Activated T-cell treated with anti-CD3 and anti-CD28 coated beads, Interleukin-2, amount 50 U/mL, for 4 hours (primary cell): ENCODE measurements at regions not wholly inside any gene's neighbourhood (a gene's known extent, or its start where the extent isn't known, plus 50 kb on each side); places are given as distances from the start of the nearest gene placed in this dataset.

Source experiments
- ATAC-seq, 2 donors: fragments of 200-7000 bp; cut with Tn5 transposase; one replicate each; pipeline ENCODE4 v1.10.0; 2021
- DNase-seq: peaks from one replicate; pipeline ENCODE4 v3.0.0-alpha.2; 2020
- H3K27me3 Mint-ChIP-seq: one replicate; pipeline ENCODE4 v1.8.0; 2021; ENCODE audit warnings: low read depth, mixed read lengths
- H3K36me3 Mint-ChIP-seq: one replicate; pipeline ENCODE4 v1.8.0; 2022; ENCODE audit warnings: mixed read lengths; ENCODE audit not compliant: insufficient read depth
- H3K4me1 Mint-ChIP-seq: one replicate; pipeline ENCODE4 v1.8.0; 2021; ENCODE audit warnings: low read depth, mixed read lengths
- H3K4me3 Mint-ChIP-seq: one replicate; pipeline ENCODE4 v1.8.0; 2021; ENCODE audit warnings: mild to moderate bottlenecking, moderate library complexity, mixed read lengths
- H3K9me3 Mint-ChIP-seq: one replicate; pipeline ENCODE4 v1.8.0; 2021; ENCODE audit warnings: mixed read lengths

DNA sequence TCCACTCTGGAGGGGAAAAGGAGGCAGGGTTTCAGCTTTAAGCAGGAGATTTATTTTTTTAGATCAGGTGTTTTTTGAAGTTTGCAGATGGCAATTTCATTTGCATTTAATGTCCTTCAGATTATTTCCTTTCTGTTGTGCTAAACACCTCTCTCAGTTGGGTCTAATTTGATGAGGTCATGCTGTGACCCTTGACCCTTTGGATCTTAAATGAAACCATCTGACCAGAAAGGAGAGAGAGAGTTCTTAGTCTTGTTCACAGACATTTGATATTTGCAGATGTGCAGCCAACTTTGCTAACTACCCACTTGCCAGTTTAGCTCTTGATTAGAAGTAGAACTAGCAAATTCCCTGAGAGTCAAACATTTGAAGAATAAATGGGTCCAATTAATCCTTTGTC, 101.5 kb upstream of the RAB11FIP2 start:
- peaks cover 7% of the 10 kb centered on the region for H3K27me3 Mint-ChIP-seq
- no peaks in the 10 kb centered on the region for H3K4me1 Mint-ChIP-seq
- DNase-seq (no peak), ATAC-seq (no peak)
- H3K9me3 Mint-ChIP-seq, result no peaks in the 10 kb centered on the region
- H3K4me3 Mint-ChIP-seq, result no peak overlapping the region
- H3K36me3 Mint-ChIP-seq, result no peaks in the 10 kb centered on the region

DNA sequence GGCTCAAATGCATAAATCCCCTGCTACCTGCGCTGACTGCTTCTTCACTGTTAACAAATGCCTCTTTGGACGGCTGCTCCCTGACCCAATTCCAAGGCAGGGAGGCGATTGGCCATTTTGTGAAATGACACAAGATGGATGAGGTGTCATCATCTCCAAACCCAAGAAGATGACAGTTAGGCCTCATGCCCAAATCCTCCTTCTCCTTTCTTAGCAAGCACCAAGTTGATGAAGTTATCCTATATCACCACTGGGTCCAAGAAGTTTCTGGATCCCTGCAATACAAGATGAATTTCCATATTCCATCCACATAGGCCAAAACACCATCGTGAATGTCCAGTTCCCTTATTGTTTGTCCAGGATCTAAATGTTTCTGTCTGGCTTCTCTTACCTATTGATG, 98.5 kb upstream of the RAB11FIP2 start:
- peaks cover 9% of the 10 kb centered on the region for H3K27me3 Mint-ChIP-seq
- H3K36me3 Mint-ChIP-seq, result no peaks in the 10 kb centered on the region

DNA sequence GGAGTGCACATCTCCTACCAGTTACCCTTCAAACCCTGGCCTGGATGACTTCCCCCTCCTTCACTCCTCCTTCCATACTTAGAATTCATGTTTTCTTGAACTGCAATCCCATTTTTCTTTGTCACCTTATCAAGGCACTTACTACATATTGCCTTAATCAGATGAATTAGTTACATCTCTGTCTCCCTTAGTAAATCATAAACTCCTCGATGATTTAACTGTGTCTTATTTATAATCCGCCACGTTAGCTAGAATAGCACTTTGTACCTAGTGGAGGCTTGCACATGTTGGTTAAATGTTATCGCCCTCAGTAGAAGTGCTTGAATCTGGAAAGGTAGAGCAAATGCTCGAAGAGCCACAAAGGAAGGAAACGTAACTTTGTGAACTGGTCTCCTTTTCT, 94.7 kb upstream of the RAB11FIP2 start:
- Mint-ChIP-seq H3K4me1 (no peaks in the 10 kb centered on the region), H3K27me3 (peaks cover 12% of the 10 kb centered on the region), H3K4me3 (no peak overlapping the region), H3K36me3 (no peaks in the 10 kb centered on the region), H3K9me3 (no peaks in the 10 kb centered on the region)
- DNase-seq, result no peak
- ATAC-seq, result no peak

More for the DNA sequence above, 98.5 kb upstream of the RAB11FIP2 start:
- Mint-ChIP-seq H3K9me3 (no peaks in the 10 kb centered on the region), H3K4me1 (no peaks in the 10 kb centered on the region), H3K4me3 (no peak overlapping the region)
- no peak for ATAC-seq
- DNase-seq, result no peak

- Mint-ChIP-seq H3K4me3 (no peak overlapping the region), H3K36me3 (no peaks in the 10 kb centered on the region), H3K9me3 (peaks cover 3% of the 10 kb centered on the region), H3K27me3 (peaks cover 9% of the 10 kb centered on the region), H3K4me1 (no peaks in the 10 kb centered on the region)
- ATAC-seq, result no peak
- no peak for DNase-seq
Measured at GRCh38 chr10:118139321-118139720, 92.6 kb upstream of the RAB11FIP2 start.

DNA sequence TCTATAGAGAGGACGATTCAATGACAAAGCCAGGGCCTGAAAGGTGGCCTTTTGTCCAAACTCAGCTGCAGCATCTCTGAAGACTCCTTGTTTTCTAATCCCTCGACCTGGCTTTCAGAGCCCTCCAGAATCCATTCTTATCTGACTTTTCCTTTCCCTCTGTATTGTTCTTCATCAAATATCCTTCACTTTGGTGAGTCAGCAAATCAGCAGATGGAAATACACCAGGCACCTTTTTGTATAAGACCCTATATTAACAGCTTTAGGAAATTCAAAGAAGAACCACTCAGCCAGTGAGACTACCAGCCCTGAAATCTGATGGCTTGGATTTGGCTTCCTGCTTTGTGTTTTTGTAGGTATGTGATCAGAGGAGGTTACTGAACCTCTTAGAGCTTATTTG, 81.9 kb upstream of the RAB11FIP2 start:
- Mint-ChIP-seq H3K27me3 (peaks cover 14% of the 10 kb centered on the region), H3K4me3 (no peak overlapping the region), H3K4me1 (no peaks in the 10 kb centered on the region), H3K36me3 (no peaks in the 10 kb centered on the region), H3K9me3 (peaks cover 6% of the 10 kb centered on the region)
- ATAC-seq, result no peak
- no peak for DNase-seq

- Mint-ChIP-seq H3K4me1 (no peaks in the 10 kb centered on the region), H3K4me3 (no peak overlapping the region), H3K9me3 (no peaks in the 10 kb centered on the region), H3K36me3 (no peaks in the 10 kb centered on the region), H3K27me3 (peaks cover 4% of the 10 kb centered on the region)
- no peak for DNase-seq
- ATAC-seq, result no peak
Measured at GRCh38 chr10:118118716-118119115, 72.0 kb upstream of the RAB11FIP2 start.

- ATAC-seq (no peak), DNase-seq (no peak)
- peaks cover 5% of the 10 kb centered on the region for H3K27me3 Mint-ChIP-seq
- no peak overlapping the region for H3K4me3 Mint-ChIP-seq
- H3K9me3 Mint-ChIP-seq, result no peaks in the 10 kb centered on the region
- H3K36me3 Mint-ChIP-seq, result no peaks in the 10 kb centered on the region
- H3K4me1 Mint-ChIP-seq, result no peaks in the 10 kb centered on the region
Measured at GRCh38 chr10:118116715-118117449, 70.1 kb upstream of the RAB11FIP2 start.

DNA sequence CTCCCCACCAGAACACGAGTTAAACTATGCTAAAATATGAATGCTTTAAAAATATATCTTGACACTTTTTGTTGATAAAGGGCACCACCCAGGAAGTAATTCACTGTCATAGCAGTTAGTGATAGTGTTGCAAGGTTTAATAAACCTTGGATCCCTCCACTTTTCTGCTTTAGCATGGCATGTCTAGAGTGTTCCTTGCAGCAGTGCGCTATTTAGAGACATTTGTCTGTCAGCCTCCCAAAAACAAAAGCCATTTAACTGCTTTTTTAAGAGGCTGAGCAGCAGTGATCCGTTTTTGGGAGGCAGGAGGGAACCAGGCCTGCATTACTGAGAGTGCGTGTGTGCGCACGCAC, 69.6 kb upstream of the RAB11FIP2 start:
- H3K9me3 Mint-ChIP-seq, result no peaks in the 10 kb centered on the region
- H3K4me3 Mint-ChIP-seq, result no peak overlapping the region
- peaks cover 5% of the 10 kb centered on the region for H3K27me3 Mint-ChIP-seq
- H3K36me3 Mint-ChIP-seq, result no peaks in the 10 kb centered on the region
- ATAC-seq, result no peak
- DNase-seq, result no peak
- H3K4me1 Mint-ChIP-seq, result no peaks in the 10 kb centered on the region

DNA sequence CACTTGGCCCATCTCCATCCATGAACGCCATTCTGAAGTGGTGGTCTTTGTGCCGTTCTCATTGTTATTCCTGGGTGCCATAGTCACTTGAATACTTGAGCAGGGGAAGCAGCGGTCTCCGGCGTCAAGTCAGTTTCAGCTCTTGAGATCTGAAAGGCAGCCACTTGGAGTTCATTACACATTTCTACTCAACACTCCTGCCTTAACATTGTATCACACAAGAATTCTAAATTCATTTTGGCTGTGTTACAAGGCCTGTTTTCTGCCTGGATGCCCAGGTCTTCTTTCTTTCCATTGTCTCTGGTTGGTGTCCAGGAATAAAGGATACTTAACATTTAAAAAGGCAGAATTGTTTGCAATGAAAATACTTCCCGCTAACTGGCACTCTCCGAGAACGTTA, 69.0 kb upstream of the RAB11FIP2 start:
- Mint-ChIP-seq H3K9me3 (no peaks in the 10 kb centered on the region), H3K4me3 (no peak overlapping the region), H3K4me1 (peaks cover 2% of the 10 kb centered on the region), H3K27me3 (peaks cover 5% of the 10 kb centered on the region), H3K36me3 (no peaks in the 10 kb centered on the region)
- DNase-seq, result no peak
- ATAC-seq, result no peak

GRCh38 chr10:118114992-118115391, 68.3 kb upstream of the RAB11FIP2 start:
- peaks cover 5% of the 10 kb centered on the region for H3K27me3 Mint-ChIP-seq
- no peak for ATAC-seq

GRCh38 chr10:118112543-118113125, 65.9 kb upstream of the RAB11FIP2 start:
- DNase-seq (no peak), ATAC-seq (no peak)
- Mint-ChIP-seq H3K4me1 (peaks cover 3% of the 10 kb centered on the region), H3K36me3 (no peaks in the 10 kb centered on the region), H3K4me3 (no peak overlapping the region), H3K27me3 (peaks cover 2% of the 10 kb centered on the region), H3K9me3 (no peaks in the 10 kb centered on the region)

More at GRCh38 chr10:118114992-118115391, 68.3 kb upstream of the RAB11FIP2 start:
- Mint-ChIP-seq H3K9me3 (no peaks in the 10 kb centered on the region), H3K4me3 (no peak overlapping the region), H3K36me3 (no peaks in the 10 kb centered on the region), H3K4me1 (peaks cover 3% of the 10 kb centered on the region)
- DNase-seq, result no peak

DNA sequence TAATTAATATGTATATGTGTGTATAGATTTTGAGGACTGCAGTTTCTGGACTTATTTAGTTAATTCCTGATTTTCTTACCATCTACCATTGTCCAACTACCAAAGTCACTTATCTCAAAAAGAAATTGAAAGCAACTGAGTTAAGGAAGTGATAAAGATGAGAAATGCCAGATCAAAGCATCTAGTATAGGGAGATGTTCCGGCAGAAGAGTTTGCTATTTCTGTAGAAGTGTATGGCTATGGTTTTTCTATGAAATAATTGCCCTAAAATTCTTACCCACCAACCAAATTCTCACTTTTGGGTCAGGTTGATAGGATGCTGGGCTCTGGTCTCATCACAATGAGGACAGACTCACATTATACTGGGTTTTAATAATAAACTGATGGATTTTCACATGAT, 64.0 kb upstream of the RAB11FIP2 start:
- Mint-ChIP-seq H3K27me3 (peaks cover 2% of the 10 kb centered on the region), H3K36me3 (no peaks in the 10 kb centered on the region), H3K4me1 (peaks cover 3% of the 10 kb centered on the region), H3K9me3 (no peaks in the 10 kb centered on the region), H3K4me3 (no peak overlapping the region)
- DNase-seq (no peak), ATAC-seq (no peak)

GRCh38 chr10:118108194-118109026, 61.7 kb upstream of the RAB11FIP2 start:
- ATAC-seq (no peak), DNase-seq (no peak)
- Mint-ChIP-seq H3K9me3 (no peaks in the 10 kb centered on the region), H3K4me3 (no peak overlapping the region), H3K27me3 (peaks cover 3% of the 10 kb centered on the region), H3K36me3 (no peaks in the 10 kb centered on the region), H3K4me1 (peaks cover 3% of the 10 kb centered on the region)

DNA sequence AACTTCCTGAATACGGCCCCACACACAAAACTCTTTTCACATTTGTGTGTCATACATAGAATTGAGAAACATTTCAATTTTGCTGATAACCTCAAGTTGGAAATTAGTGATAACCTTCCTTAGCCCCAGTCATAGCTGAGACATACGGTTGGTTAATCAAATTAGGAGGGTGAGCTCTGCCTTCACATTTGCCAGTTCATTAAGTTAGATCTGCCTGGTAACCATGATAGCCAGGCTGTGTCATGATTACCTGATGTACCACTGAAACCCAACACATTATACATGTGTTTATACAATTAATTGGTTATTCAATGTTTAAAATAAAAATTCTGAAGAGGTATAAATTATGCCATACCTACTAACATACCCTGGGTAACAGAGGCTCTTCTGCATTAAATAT, 60.8 kb upstream of the RAB11FIP2 start:
- no peak for ATAC-seq
- H3K9me3 Mint-ChIP-seq, result no peaks in the 10 kb centered on the region
- DNase-seq, result no peak
- peaks cover 3% of the 10 kb centered on the region for H3K4me1 Mint-ChIP-seq
- no peaks in the 10 kb centered on the region for H3K36me3 Mint-ChIP-seq
- H3K4me3 Mint-ChIP-seq, result no peak overlapping the region
- H3K27me3 Mint-ChIP-seq, result peaks cover 2% of the 10 kb centered on the region

GRCh38 chr10:118107040-118107439, 60.3 kb upstream of the RAB11FIP2 start:
- Mint-ChIP-seq H3K36me3 (no peaks in the 10 kb centered on the region), H3K27me3 (peaks cover 6% of the 10 kb centered on the region), H3K4me1 (peaks cover 3% of the 10 kb centered on the region), H3K9me3 (no peaks in the 10 kb centered on the region), H3K4me3 (no peak overlapping the region)
- no peak for ATAC-seq
- no peak for DNase-seq
